Prostate gland (tissue), 2 donors: ENCODE measurements at regions not wholly inside any gene's neighbourhood (a gene's known extent, or its start where the extent isn't known, plus 50 kb on each side); places are given as distances from the start of the nearest gene placed in this dataset.

Experiments
- DNase-seq: peaks from one replicate; pipeline ENCODE4 v3.0.0-alpha.2; 2019; ENCODE audit warnings: low spot score
- H3K27ac ChIP-seq, 2 donors: fragments of 200-600 bp; sonication (generic); 2 replicates each; pipeline ENCODE4 v1.5.1; 2017 to 2019
- H3K27me3 ChIP-seq: fragments of 200-600 bp; sonication (generic); replicated peaks from 2 replicates; pipeline ENCODE4 v1.5.1; 2019; ENCODE audit not compliant: insufficient read depth
- H3K36me3 ChIP-seq, 2 donors: fragments of 200-600 bp; sonication (generic); 1 replicate in 1 of 2; 2 replicates in 1 of 2; pipeline versions ENCODE4 v1.5.1 to v1.8.1; 2017 to 2019
- H3K4me1 ChIP-seq: fragments of 200-600 bp; sonication (generic); replicated peaks from 2 replicates; pipeline ENCODE4 v1.5.1; 2019
- H3K4me3 ChIP-seq, 2 donors: fragments of 200-600 bp; sonication (generic); 2 replicates each; pipeline ENCODE4 v1.5.1; 2017 to 2019
- H3K9me3 ChIP-seq: fragments of 200-600 bp; sonication (generic); 2 replicates; pipeline ENCODE4 v1.5.1; 2017
- CTCF ChIP-seq, 4 experiments: fragments of 200-600 bp in 2 of 4; fragments of 450-650 bp in 2 of 4; sonication (generic) in 2 of 4; IDR thresholded peaks; 1 replicate in 3 of 4; 2 replicates in 1 of 4; pipeline ENCODE4 v1.5.1; 2016 to 2019; ENCODE audit warnings: antibody characterized with exemption in 4 of 4, mild to moderate bottlenecking in 2 of 4, moderate library complexity in 2 of 4
- POLR2A ChIP-seq: fragments of 450-650 bp; IDR thresholded peaks from one replicate; pipeline ENCODE4 v1.6.1; 2016; ENCODE audit warnings: antibody characterized with exemption, mild to moderate bottlenecking
- POLR2AphosphoS5 ChIP-seq: sonication (generic); formaldehyde crosslinking; IDR thresholded peaks from one replicate; pipeline ENCODE4 v1.6.1; 2017; ENCODE audit warnings: antibody characterized with exemption
- WGBS: methylation state at CpG from one replicate; pipeline ENCODE4 v1.1.5; 2018; 5-methylcytosine and 5-hydroxymethylcytosine counted together
- intact Hi-C: fragments of 100-400 bp; cut with DNase I; formaldehyde crosslinking; loops from one replicate; pipeline ENCODE4 v1.14.2; 2022

- Histone ChIP-seq H3K4me1 (no peaks in the 10 kb centered on the region), H3K27me3 (no peaks in the 10 kb centered on the region), H3K36me3 (no peaks in the 10 kb centered on the region), H3K9me3 (no peaks in the 10 kb centered on the region), H3K4me3 (no peak overlapping the region), H3K27ac (no peak overlapping the region)
- no peak for DNase-seq
- 82% methylated on average over 3 of the region's 3 CpGs for WGBS
- TF ChIP-seq POLR2A: no peak
- no peak for TF ChIP-seq POLR2AphosphoS5
- TF ChIP-seq CTCF (IDR thresholded peaks at IDR 0.05): no peak
- intact Hi-C loops: no loop called here
Measured at GRCh38 chr12:102689701-102690100, 209.3 kb upstream of the IGF1 start.

- intact Hi-C loops: no loop called here
- H3K27ac ChIP-seq: no peak overlapping the region
Measured at GRCh38 chr12:102687523-102687922, 207.2 kb upstream of the IGF1 start.

GRCh38 chr12:102685841-102686240 lies 205.5 kb upstream of the IGF1 start:
- Histone ChIP-seq H3K4me1 (no peaks in the 10 kb centered on the region), H3K36me3 (no peaks in the 10 kb centered on the region), H3K4me3 (no peak overlapping the region), H3K27ac (no peak overlapping the region), H3K27me3 (no peaks in the 10 kb centered on the region), H3K9me3 (no peaks in the 10 kb centered on the region)
- intact Hi-C loops: no loop called here
- no peak for DNase-seq
- TF ChIP-seq POLR2AphosphoS5: no peak
- no peak for TF ChIP-seq CTCF (IDR thresholded peaks at IDR 0.05)
- no peak for TF ChIP-seq POLR2A
- WGBS: 88% methylated on average over 4 of the region's 4 CpGs

More at GRCh38 chr12:102687523-102687922, 207.2 kb upstream of the IGF1 start:
- no peak for DNase-seq
- Histone ChIP-seq H3K4me1 (no peaks in the 10 kb centered on the region), H3K36me3 (no peaks in the 10 kb centered on the region), H3K27me3 (no peaks in the 10 kb centered on the region), H3K9me3 (no peaks in the 10 kb centered on the region), H3K4me3 (no peak overlapping the region)
- TF ChIP-seq POLR2AphosphoS5: no peak
- no peak for TF ChIP-seq CTCF (IDR thresholded peaks at IDR 0.05)
- no peak for TF ChIP-seq POLR2A
- 28% methylated on average over 1 of the region's 1 CpG for WGBS

GRCh38 chr12:102685172-102685571 lies 204.8 kb upstream of the IGF1 start:
- TF ChIP-seq POLR2AphosphoS5 (no peak), CTCF (IDR thresholded peaks at IDR 0.05) (no peak), POLR2A (no peak)
- Histone ChIP-seq H3K27me3 (no peaks in the 10 kb centered on the region), H3K9me3 (no peaks in the 10 kb centered on the region), H3K27ac (no peak overlapping the region), H3K4me3 (no peak overlapping the region), H3K36me3 (no peaks in the 10 kb centered on the region), H3K4me1 (no peaks in the 10 kb centered on the region)
- intact Hi-C loops: no loop called here
- WGBS: 93% methylated on average over 2 of the region's 2 CpGs
- DNase-seq: no peak

GRCh38 chr12:102682366-102683289 lies 202.3 kb upstream of the IGF1 start:
- Histone ChIP-seq H3K36me3 (no peaks in the 10 kb centered on the region), H3K4me3 (no peak overlapping the region), H3K9me3 (no peaks in the 10 kb centered on the region), H3K4me1 (no peaks in the 10 kb centered on the region), H3K27ac (no peak overlapping the region), H3K27me3 (no peaks in the 10 kb centered on the region)
- DNase-seq: no peak
- 63% methylated on average over 2 of the region's 2 CpGs for WGBS
- intact Hi-C loops: no loop called here
- TF ChIP-seq POLR2A (no peak), CTCF (IDR thresholded peaks at IDR 0.05) (no peak)
